WERI-Rb-1 (cell line): ENCODE measurements at regions not wholly inside any gene's neighbourhood (a gene's known extent, or its start where the extent isn't known, plus 50 kb on each side); places are given as distances from the start of the nearest gene placed in this dataset.

ENCODE experiments used
- DNase-seq: peaks from one replicate; pipeline ENCODE4 v3.0.0-alpha.2; 2020
- H3K27ac ChIP-seq: fragments of 250-450 bp; sonication (Bioruptor Pico); 2 replicates; pipeline ENCODE4 v1.5.1; 2020; ENCODE audit warnings: mild to moderate bottlenecking, moderate library complexity
- H3K27me3 ChIP-seq: fragments of 250-450 bp; sonication (Bioruptor Pico); 2 replicates; pipeline ENCODE4 v1.5.1; 2021; ENCODE audit warnings: mild to moderate bottlenecking, low read depth, moderate library complexity; ENCODE audit not compliant: insufficient read depth, severe bottlenecking
- H3K36me3 ChIP-seq: fragments of 250-450 bp; sonication (Bioruptor Pico); 2 replicates; pipeline ENCODE4 v1.5.1; 2020; ENCODE audit warnings: mild to moderate bottlenecking, moderate library complexity
- H3K4me3 ChIP-seq: 2 replicates; pipeline ENCODE4 v1.5.1; 2011; ENCODE audit warnings: low read depth, mild to moderate bottlenecking, control low read depth, low read length
- H3K9me3 ChIP-seq: fragments of 250-450 bp; sonication (Bioruptor Pico); 2 replicates; pipeline ENCODE4 v1.5.1; 2021; ENCODE audit warnings: mild to moderate bottlenecking, moderate library complexity; ENCODE audit not compliant: severe bottlenecking
- CTCF ChIP-seq: IDR thresholded peaks from 2 replicates; pipeline ENCODE4 v1.5.1; 2011; ENCODE audit warnings: low read depth, mild to moderate bottlenecking, control low read depth, inconsistent platforms, low read length

- TF ChIP-seq CTCF: no peak
- H3K4me3 ChIP-seq: no peak overlapping the region
- H3K27me3 ChIP-seq: no peaks in the 10 kb centered on the region
- H3K27ac ChIP-seq: no peak overlapping the region
- no peaks in the 10 kb centered on the region for H3K9me3 ChIP-seq
- DNase-seq: no peak
- H3K36me3 ChIP-seq: no peaks in the 10 kb centered on the region
Observed at GRCh38 chr10:9733766-9734165, 1283.9 kb upstream of the CELF2 start.

GRCh38 chr10:9734218-9734617 is 1283.5 kb upstream of the CELF2 start:
- TF ChIP-seq CTCF: no peak
- Histone ChIP-seq H3K27me3 (no peaks in the 10 kb centered on the region), H3K27ac (no peak overlapping the region), H3K4me3 (no peak overlapping the region), H3K9me3 (no peaks in the 10 kb centered on the region), H3K36me3 (no peaks in the 10 kb centered on the region)
- DNase-seq: no peak

GRCh38 chr10:9735731-9736130 is 1281.9 kb upstream of the CELF2 start:
- TF ChIP-seq CTCF: no peak
- no peaks in the 10 kb centered on the region for H3K27me3 ChIP-seq
- no peaks in the 10 kb centered on the region for H3K9me3 ChIP-seq
- H3K4me3 ChIP-seq: no peak overlapping the region
- no peak for DNase-seq
- no peaks in the 10 kb centered on the region for H3K36me3 ChIP-seq
- no peak overlapping the region for H3K27ac ChIP-seq

- no peaks in the 10 kb centered on the region for H3K27me3 ChIP-seq
- no peak for TF ChIP-seq CTCF
- no peak overlapping the region for H3K27ac ChIP-seq
- H3K4me3 ChIP-seq: no peak overlapping the region
- no peak for DNase-seq
- H3K36me3 ChIP-seq: no peaks in the 10 kb centered on the region
- no peaks in the 10 kb centered on the region for H3K9me3 ChIP-seq
Observed at GRCh38 chr10:9743639-9744038, 1274.0 kb upstream of the CELF2 start.

DNA sequence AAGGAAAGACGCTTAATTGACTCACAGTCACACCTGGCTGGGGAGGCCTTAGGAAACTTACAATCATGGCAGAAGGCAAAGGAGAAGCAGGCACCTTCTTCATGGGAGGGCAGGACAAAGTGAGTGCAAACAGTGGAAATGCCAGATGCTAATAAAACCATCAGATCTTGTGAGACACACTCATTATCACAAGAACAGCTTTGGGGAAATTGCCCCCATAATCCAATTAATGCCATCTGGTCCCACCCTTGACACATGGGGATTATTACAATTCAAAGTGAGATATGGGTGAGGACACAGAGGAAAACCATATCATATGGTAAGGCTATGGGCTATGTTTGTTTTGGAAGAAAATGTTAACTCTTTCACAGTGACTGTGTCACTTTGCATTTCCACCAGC is 1272.5 kb upstream of the CELF2 start:
- no peak for DNase-seq

More for the DNA sequence above, 1272.5 kb upstream of the CELF2 start:
- no peak overlapping the region for H3K27ac ChIP-seq
- no peaks in the 10 kb centered on the region for H3K36me3 ChIP-seq
- TF ChIP-seq CTCF: no peak
- H3K9me3 ChIP-seq: no peaks in the 10 kb centered on the region
- H3K27me3 ChIP-seq: no peaks in the 10 kb centered on the region
- H3K4me3 ChIP-seq: no peak overlapping the region
